HEK293 (cell line): ENCODE measurements at regions not wholly inside any gene's neighbourhood (a gene's known extent, or its start where the extent isn't known, plus 50 kb on each side); places are given as distances from the start of the nearest gene placed in this dataset.

Source experiments
- ATF2 ChIP-seq: fragments of 450-650 bp; formaldehyde crosslinking; IDR thresholded peaks from 2 replicates; pipeline ENCODE4 v1.5.1; 2016; ENCODE audit warnings: missing biosample characterization, missing genetic modification characterization, low read depth
- BCL11A ChIP-seq: fragments of 450-650 bp; formaldehyde crosslinking; IDR thresholded peaks from 2 replicates; pipeline ENCODE4 v1.5.1; 2016; ENCODE audit warnings: low read depth, missing biosample characterization, missing genetic modification characterization
- CTCF ChIP-seq: fragments of 450-650 bp; formaldehyde crosslinking; IDR thresholded peaks from 2 replicates; pipeline ENCODE4 v1.5.1; 2016; ENCODE audit warnings: missing biosample characterization, missing genetic modification characterization
- FEZF1 ChIP-seq: fragments of 450-650 bp; formaldehyde crosslinking; IDR thresholded peaks from 2 replicates; pipeline ENCODE4 v1.5.1; 2016; ENCODE audit warnings: missing biosample characterization, missing genetic modification characterization
- GLI2 ChIP-seq: fragments of 450-650 bp; formaldehyde crosslinking; IDR thresholded peaks from 2 replicates; pipeline ENCODE4; 2017; ENCODE audit warnings: missing biosample characterization, missing genetic modification characterization, low read depth, borderline replicate concordance
- HIC1 ChIP-seq: fragments of 450-650 bp; formaldehyde crosslinking; IDR thresholded peaks from 2 replicates; pipeline ENCODE4 v1.5.1; 2016; ENCODE audit warnings: missing biosample characterization, missing genetic modification characterization
- MEIS1 ChIP-seq: sonication (generic); formaldehyde crosslinking; IDR thresholded peaks from 2 replicates; pipeline ENCODE4 v1.8.1; 2022; ENCODE audit warnings: missing genetic modification reagents, mild to moderate bottlenecking, borderline replicate concordance
- OSR2 ChIP-seq: fragments of 450-650 bp; formaldehyde crosslinking; IDR thresholded peaks from 2 replicates; pipeline ENCODE4 v1.5.1; 2016; ENCODE audit warnings: missing biosample characterization, missing genetic modification characterization
- OVOL3 ChIP-seq: fragments of 450-650 bp; formaldehyde crosslinking; IDR thresholded peaks from 2 replicates; pipeline ENCODE4 v1.5.1; 2016; ENCODE audit warnings: missing biosample characterization, missing genetic modification characterization
- PRDM4 ChIP-seq: fragments of 450-650 bp; formaldehyde crosslinking; IDR thresholded peaks from 2 replicates; pipeline ENCODE4 v1.5.1; 2017; ENCODE audit warnings: missing biosample characterization, missing genetic modification characterization
- WT1 ChIP-seq: fragments of 450-650 bp; formaldehyde crosslinking; IDR thresholded peaks from 2 replicates; pipeline ENCODE4 v1.5.1; 2016; ENCODE audit warnings: missing biosample characterization, missing genetic modification characterization
- ZBTB44 ChIP-seq: fragments of 450-650 bp; IDR thresholded peaks from 2 replicates; pipeline ENCODE4 v1.5.1; 2018; ENCODE audit warnings: missing biosample characterization, mild to moderate bottlenecking, missing genetic modification characterization
- ZBTB7A ChIP-seq: fragments of 450-650 bp; formaldehyde crosslinking; IDR thresholded peaks from 2 replicates; pipeline ENCODE4 v1.5.1; 2016; ENCODE audit warnings: low read depth, missing biosample characterization, missing genetic modification characterization
- ZBTB8A ChIP-seq: fragments of 450-650 bp; formaldehyde crosslinking; IDR thresholded peaks from 2 replicates; pipeline ENCODE4 v1.5.1; 2016; ENCODE audit warnings: missing biosample characterization, missing genetic modification characterization
- ZEB2 ChIP-seq: fragments of 450-650 bp; formaldehyde crosslinking; IDR thresholded peaks from 2 replicates; pipeline ENCODE4 v1.5.1; 2016; ENCODE audit warnings: missing biosample characterization, missing genetic modification characterization
- ZNF24 ChIP-seq: fragments of 450-650 bp; formaldehyde crosslinking; IDR thresholded peaks from 2 replicates; pipeline ENCODE4 v1.5.1; 2016; ENCODE audit warnings: missing biosample characterization, missing genetic modification characterization
- ZNF362 ChIP-seq: fragments of 450-650 bp; formaldehyde crosslinking; IDR thresholded peaks from 2 replicates; pipeline ENCODE4 v1.5.1; 2016; ENCODE audit warnings: missing biosample characterization, missing genetic modification characterization
- ZNF416 ChIP-seq: fragments of 450-650 bp; formaldehyde crosslinking; IDR thresholded peaks from 2 replicates; pipeline ENCODE4 v1.5.1; 2016; ENCODE audit warnings: missing biosample characterization, missing genetic modification characterization
- ZNF426 ChIP-seq: fragments of 450-650 bp; formaldehyde crosslinking; IDR thresholded peaks from 2 replicates; pipeline ENCODE4 v1.5.1; 2017; ENCODE audit warnings: missing biosample characterization, missing genetic modification characterization, mild to moderate bottlenecking, inconsistent platforms, moderate library complexity
- ZNF548 ChIP-seq: fragments of 450-650 bp; formaldehyde crosslinking; IDR thresholded peaks from 2 replicates; pipeline ENCODE4 v1.5.1; 2016; ENCODE audit warnings: missing biosample characterization, missing genetic modification characterization
- ZNF629 ChIP-seq: fragments of 450-650 bp; formaldehyde crosslinking; IDR thresholded peaks from 2 replicates; pipeline ENCODE4 v1.5.1; 2017; ENCODE audit warnings: missing biosample characterization, missing genetic modification characterization
- ZNF701 ChIP-seq: fragments of 450-650 bp; formaldehyde crosslinking; IDR thresholded peaks from 2 replicates; pipeline ENCODE4 v1.5.1; 2016; ENCODE audit warnings: missing biosample characterization, missing genetic modification characterization
- ZXDB ChIP-seq: fragments of 450-650 bp; formaldehyde crosslinking; IDR thresholded peaks from 2 replicates; pipeline ENCODE4 v1.5.1; 2016; ENCODE audit warnings: missing biosample characterization, missing genetic modification characterization
- TF ChIP-seq, protein P1 (sequence below): fragments of 450-650 bp; formaldehyde crosslinking; IDR thresholded peaks from 2 replicates; pipeline ENCODE4 v1.5.1; 2016; ENCODE audit warnings: missing biosample characterization, missing genetic modification characterization
- TF ChIP-seq, protein P2 (sequence below): fragments of 450-650 bp; formaldehyde crosslinking; IDR thresholded peaks from 2 replicates; pipeline ENCODE4 v1.5.1; 2017; ENCODE audit warnings: missing biosample characterization, mild to moderate bottlenecking, missing genetic modification characterization, moderate library complexity
- TF ChIP-seq, protein P3 (sequence below): fragments of 450-650 bp; formaldehyde crosslinking; IDR thresholded peaks from 2 replicates; pipeline ENCODE4 v1.5.1; 2017; ENCODE audit warnings: missing biosample characterization, missing genetic modification characterization

DNA sequence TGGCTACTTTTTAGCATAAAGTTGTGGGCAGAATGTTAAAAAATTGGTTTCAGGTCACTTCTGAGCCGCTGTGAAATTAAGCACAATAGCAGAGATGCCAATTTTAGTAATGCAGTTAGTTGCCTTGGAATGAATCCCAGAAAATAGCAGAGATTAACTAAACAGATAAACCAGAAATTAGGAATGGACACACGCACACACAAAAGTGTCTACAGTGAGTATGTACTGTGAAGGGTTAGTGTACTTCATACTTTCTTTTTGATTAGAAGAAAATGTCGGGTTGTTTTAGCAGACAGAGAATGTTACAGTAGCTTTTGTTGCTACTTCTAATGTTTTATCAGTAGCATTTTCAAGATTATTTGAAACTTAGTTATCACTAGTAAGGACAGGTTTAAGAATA lies 106.7 kb downstream of the LEPR start (continued):
- peak; percentile 87 for TF ChIP-seq FEZF1
- TF ChIP-seq, protein P1, sequence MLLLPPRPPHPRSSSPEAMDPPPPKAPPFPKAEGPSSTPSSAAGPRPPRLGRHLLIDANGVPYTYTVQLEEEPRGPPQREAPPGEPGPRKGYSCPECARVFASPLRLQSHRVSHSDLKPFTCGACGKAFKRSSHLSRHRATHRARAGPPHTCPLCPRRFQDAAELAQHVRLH (tag by site-specific recombination): 0 out of 2 replicates have a peak, but pooled peaks have one; percentile 48
- peak; percentile 39; the same call in 1 of the 2 replicates for TF ChIP-seq ZBTB8A (tag by site-specific recombination)
- TF ChIP-seq WT1 (tag by site-specific recombination): peak; percentile 62
- peak; percentile 89 for TF ChIP-seq ZBTB44 (tag by site-specific recombination)
- TF ChIP-seq ZNF548 (tag by site-specific recombination): no peak
- TF ChIP-seq, protein P2, sequence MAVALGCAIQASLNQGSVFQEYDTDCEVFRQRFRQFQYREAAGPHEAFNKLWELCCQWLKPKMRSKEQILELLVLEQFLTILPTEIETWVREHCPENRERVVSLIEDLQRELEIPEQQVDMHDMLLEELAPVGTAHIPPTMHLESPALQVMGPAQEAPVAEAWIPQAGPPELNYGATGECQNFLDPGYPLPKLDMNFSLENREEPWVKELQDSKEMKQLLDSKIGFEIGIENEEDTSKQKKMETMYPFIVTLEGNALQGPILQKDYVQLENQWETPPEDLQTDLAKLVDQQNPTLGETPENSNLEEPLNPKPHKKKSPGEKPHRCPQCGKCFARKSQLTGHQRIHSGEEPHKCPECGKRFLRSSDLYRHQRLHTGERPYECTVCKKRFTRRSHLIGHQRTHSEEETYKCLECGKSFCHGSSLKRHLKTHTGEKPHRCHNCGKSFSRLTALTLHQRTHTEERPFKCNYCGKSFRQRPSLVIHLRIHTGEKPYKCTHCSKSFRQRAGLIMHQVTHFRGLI (tag by site-specific recombination): 0 out of 2 replicates have a peak, but pooled peaks have one; percentile 16
- no peak for TF ChIP-seq ZNF701
- TF ChIP-seq GLI2: peak; percentile 40; the same call in 1 of the 2 replicates
- TF ChIP-seq ZNF24 (tag by site-specific recombination): peak; percentile 76
- TF ChIP-seq MEIS1 (CRISPR knock-in tag): no peak
- no peak for TF ChIP-seq ZBTB7A (tag by site-specific recombination)
- TF ChIP-seq ZNF362: peak; percentile 64; the same call in 1 of the 2 replicates
- peak; percentile 80 for TF ChIP-seq ZEB2 (tag by site-specific recombination)
- peak; percentile 91 for TF ChIP-seq PRDM4 (tag by site-specific recombination)
- TF ChIP-seq, protein P3, sequence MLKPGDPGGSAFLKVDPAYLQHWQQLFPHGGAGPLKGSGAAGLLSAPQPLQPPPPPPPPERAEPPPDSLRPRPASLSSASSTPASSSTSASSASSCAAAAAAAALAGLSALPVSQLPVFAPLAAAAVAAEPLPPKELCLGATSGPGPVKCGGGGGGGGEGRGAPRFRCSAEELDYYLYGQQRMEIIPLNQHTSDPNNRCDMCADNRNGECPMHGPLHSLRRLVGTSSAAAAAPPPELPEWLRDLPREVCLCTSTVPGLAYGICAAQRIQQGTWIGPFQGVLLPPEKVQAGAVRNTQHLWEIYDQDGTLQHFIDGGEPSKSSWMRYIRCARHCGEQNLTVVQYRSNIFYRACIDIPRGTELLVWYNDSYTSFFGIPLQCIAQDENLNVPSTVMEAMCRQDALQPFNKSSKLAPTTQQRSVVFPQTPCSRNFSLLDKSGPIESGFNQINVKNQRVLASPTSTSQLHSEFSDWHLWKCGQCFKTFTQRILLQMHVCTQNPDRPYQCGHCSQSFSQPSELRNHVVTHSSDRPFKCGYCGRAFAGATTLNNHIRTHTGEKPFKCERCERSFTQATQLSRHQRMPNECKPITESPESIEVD (tag by site-specific recombination): peak; percentile 100
- peak; percentile 62; the same call in 1 of the 2 replicates for TF ChIP-seq HIC1 (tag by site-specific recombination)
- peak; percentile 76 for TF ChIP-seq ZXDB (tag by site-specific recombination)
- TF ChIP-seq ZNF416 (tag by site-specific recombination): no peak
- TF ChIP-seq CTCF (tag by site-specific recombination): no peak
- no peak for TF ChIP-seq ZNF426 (tag by site-specific recombination)
- TF ChIP-seq OVOL3 (tag by site-specific recombination): peak; percentile 79; the same call in 1 of the 2 replicates
- no peak for TF ChIP-seq ATF2 (tag by site-specific recombination)
- peak; percentile 66 for TF ChIP-seq ZNF629
- TF ChIP-seq BCL11A (tag by site-specific recombination): peak; percentile 92
- peak; percentile 96 for TF ChIP-seq OSR2
